ENCODE measurements at regions not wholly inside any gene's neighbourhood (a gene's known extent, or its start where the extent isn't known, plus 50 kb on each side); places are given as distances from the start of the nearest gene placed in this dataset.

DNA sequence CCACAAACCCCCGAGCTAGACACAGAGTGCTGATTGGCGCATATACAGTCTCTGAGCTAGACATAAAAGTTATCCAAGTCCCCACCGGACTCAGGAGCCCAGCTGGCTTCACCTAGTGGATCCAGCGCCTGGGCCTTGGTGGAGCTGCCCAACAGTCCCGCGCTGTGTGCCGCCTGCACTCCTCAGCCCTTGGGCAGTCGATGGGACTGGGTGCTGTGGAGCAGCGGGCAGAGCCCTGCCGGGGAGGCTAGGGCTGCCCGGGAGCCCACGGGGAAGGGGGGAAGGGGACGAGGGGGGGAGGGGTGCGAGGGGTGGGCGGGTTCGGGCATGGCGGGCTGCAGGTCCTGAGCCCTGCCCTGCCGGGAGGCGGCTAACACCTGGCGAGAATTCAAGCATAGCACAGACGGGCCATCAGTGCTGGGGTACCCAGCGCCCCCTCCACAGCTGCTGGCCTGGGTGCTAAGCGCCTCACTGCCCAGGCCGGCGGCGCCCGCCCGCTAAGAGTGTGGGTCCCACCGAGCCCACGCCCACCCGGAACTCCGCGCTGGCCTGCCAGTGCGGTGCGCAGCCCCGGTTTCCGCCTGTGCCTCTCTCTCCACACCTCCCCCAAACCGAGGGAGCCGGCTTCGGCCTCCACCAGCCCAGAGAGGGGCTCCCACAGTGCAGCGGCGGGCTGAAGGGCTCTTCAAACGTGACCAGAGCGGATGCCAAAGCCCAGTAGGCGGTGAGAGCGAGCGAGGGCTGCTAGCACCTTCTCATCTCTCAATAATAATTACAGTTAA, 391.2 kb upstream of the NUDT12 start:
- no peak overlapping the region for H3K27ac ChIP-seq
- no peak for TF ChIP-seq ZFX (IDR thresholded peaks at IDR 0.05)
- TF ChIP-seq, protein P1, sequence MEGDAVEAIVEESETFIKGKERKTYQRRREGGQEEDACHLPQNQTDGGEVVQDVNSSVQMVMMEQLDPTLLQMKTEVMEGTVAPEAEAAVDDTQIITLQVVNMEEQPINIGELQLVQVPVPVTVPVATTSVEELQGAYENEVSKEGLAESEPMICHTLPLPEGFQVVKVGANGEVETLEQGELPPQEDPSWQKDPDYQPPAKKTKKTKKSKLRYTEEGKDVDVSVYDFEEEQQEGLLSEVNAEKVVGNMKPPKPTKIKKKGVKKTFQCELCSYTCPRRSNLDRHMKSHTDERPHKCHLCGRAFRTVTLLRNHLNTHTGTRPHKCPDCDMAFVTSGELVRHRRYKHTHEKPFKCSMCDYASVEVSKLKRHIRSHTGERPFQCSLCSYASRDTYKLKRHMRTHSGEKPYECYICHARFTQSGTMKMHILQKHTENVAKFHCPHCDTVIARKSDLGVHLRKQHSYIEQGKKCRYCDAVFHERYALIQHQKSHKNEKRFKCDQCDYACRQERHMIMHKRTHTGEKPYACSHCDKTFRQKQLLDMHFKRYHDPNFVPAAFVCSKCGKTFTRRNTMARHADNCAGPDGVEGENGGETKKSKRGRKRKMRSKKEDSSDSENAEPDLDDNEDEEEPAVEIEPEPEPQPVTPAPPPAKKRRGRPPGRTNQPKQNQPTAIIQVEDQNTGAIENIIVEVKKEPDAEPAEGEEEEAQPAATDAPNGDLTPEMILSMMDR (conservative IDR thresholded peaks at IDR 0.05) = no peak

DNA sequence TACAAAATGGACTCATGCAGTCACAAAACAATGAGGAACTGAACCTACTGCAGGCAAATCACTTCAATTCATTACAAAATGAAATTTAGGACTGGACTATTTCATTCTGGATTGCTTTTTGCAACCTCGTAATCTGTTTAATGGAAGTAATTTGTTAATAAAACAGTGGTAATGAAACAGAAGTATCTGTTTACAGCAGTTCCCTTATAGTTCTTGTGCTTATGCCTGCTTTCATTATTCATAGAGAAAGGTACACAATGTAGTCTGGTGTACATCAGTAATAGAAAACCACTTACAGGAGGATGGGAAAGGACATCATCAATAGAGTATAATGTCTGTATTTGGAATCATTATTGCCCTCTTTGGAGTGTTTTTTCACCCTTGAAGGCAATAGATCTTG, 389.2 kb upstream of the NUDT12 start:
- no peak for TF ChIP-seq ZFX (IDR thresholded peaks at IDR 0.05)
- TF ChIP-seq, protein P1 (conservative IDR thresholded peaks at IDR 0.05) = no peak
- H3K27ac ChIP-seq = no peak overlapping the region

DNA sequence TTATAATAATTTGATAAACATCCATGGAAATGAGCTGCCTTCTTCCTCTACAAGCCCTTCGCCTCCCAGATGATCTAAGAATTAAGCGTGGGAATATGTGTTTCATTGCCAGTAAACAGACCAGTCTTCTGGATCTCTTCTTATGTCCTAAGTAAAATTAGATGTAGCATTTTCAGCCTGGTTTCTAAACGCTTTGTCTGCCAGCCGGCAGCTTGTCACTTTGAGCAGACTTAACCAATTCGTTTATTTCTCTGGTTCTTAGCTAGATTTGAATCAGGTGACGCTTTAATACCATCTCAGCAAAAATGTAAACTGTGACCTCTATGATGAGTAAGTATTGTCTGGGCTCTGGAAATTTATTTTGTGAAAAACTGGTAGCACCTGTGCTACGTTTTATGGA, 380.6 kb upstream of the NUDT12 start:
- H3K27ac ChIP-seq = no peak overlapping the region
- no peak for TF ChIP-seq ZFX (IDR thresholded peaks at IDR 0.05)
- TF ChIP-seq, protein P1 (conservative IDR thresholded peaks at IDR 0.05) = no peak

DNA sequence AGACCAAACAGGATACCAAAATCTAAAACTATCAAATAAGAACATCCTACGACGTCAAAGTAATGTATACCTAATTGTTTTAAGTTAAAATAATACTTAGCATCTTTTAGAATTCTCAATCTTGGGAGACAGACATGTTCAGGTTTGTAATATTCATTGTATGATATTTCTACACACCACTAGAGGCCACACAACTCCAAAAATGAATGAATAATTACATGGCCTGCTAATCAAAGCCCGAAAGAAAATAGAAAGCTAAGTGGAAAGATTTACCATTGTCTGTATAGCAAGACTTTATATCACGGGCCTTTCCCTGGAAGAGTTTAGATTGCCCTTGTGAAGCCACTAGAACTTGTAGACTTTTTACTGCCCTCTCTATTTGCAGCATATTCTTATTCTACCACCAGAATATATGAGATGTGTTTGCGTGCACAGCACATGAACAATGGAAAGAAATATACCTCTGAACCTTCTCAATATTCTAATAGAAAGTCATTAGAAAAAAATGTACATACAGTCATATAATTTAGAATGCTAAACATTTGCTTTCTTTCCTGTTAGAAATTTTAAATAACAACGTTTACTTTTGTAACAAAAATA, 380.1 kb upstream of the NUDT12 start:
- no peak overlapping the region for H3K27ac ChIP-seq
- no peak for TF ChIP-seq ZFX (IDR thresholded peaks at IDR 0.05)
- TF ChIP-seq, protein P1 (conservative IDR thresholded peaks at IDR 0.05) = peak; percentile 49

DNA sequence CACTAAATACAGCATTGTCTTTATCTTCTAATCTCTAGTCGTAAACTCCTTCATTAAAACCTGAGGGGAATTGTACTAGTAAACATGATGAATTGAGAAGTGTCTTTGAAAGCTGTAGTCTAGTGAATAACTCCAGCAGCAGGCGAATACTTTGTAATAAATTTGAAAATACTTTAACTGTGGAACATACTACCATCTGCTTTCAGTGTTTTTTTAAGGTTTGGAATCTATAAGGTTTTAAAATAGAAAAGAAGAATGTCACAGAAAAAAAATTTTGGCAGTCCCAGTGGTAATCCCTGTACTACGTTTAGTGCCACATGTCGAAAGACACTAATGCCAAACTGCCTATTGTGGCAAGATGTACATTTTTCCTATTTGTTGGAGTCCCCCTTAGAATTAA, 379.0 kb upstream of the NUDT12 start:
- H3K27ac ChIP-seq = no peak overlapping the region
- TF ChIP-seq, protein P1 (conservative IDR thresholded peaks at IDR 0.05) = no peak
- TF ChIP-seq ZFX (IDR thresholded peaks at IDR 0.05) = no peak

DNA sequence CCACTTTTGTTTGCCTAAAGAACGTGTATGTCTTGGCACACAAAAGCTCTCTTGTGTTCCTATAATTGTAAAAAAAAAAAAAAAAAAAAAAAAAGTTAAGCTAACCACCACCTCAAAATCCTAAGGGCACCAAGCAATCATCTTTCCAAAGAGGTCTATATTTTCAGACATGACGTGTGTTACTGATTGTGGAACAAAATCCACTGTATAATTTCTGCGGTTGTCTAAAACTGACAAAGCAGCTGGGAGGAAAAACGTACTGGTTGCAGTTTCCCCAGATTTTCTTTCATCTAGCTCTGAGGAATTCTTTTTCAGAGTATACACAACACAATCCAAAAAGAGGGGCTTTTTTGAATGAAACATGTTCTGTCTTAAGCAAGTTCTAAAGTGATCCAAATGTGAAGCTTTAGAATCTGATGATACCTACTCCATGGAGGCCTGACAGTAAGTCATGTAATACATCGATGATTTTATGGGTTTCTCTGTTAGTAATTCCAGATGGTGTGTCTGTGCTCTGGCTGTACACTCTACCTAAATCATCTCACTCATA, 375.6 kb upstream of the NUDT12 start:
- no peak overlapping the region for H3K27ac ChIP-seq
- TF ChIP-seq ZFX (IDR thresholded peaks at IDR 0.05) = no peak
- TF ChIP-seq, protein P1 (conservative IDR thresholded peaks at IDR 0.05) = no peak

DNA sequence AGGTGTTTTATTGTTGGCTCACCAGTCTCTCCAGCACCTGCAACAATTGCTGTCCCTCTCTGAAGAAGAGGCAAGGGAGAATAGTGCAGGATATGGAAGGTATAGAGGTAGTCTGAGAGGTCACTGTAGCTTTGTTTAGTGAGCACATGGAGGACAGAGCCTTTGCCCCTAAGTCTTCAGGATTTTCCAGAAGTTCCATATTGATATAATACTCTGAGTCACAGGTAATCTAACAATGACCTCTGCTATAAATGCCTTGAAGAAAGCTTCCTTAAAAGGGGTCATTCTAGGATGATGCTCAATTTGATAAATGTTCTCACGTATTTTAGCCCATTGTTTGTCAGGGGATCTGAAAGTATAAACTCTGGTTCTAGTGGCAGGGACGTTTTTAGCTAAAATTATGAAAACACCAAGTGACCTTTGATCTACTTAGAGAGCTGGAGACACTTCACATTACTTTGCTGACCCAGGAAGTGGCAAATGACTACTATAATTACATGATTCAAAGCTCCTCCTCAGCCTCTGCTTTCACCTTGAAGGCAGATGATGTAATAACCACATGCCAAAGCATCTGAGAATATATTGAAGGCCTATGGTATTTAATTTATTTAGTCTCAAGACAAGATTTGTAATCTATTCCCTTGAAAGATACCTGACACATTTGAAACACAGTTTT, 366.9 kb upstream of the NUDT12 start:
- H3K27ac ChIP-seq = no peak overlapping the region
- TF ChIP-seq ZFX (IDR thresholded peaks at IDR 0.05) = no peak
- TF ChIP-seq, protein P1 (conservative IDR thresholded peaks at IDR 0.05) = no peak
